HG03108 (cell line): ENCODE measurements at regions not wholly inside any gene's neighbourhood (a gene's known extent, or its start where the extent isn't known, plus 50 kb on each side); places are given as distances from the start of the nearest gene placed in this dataset.

Experiments
- ATAC-seq: cut with Tn5 transposase; IDR thresholded peaks from one replicate; pipeline ENCODE4 v1.9.1; 2021; ENCODE audit warnings: moderate library complexity; ENCODE audit not compliant: unreplicated experiment

- no peak for ATAC-seq
Observed at GRCh38 chr2:5839550-5839949, 147.4 kb downstream of the SOX11 start.

- ATAC-seq: no peak
Observed at GRCh38 chr2:5841126-5841525, 148.9 kb downstream of the SOX11 start.

GRCh38 chr2:5842326-5842725 lies 150.1 kb downstream of the SOX11 start:
- ATAC-seq: no peak

DNA sequence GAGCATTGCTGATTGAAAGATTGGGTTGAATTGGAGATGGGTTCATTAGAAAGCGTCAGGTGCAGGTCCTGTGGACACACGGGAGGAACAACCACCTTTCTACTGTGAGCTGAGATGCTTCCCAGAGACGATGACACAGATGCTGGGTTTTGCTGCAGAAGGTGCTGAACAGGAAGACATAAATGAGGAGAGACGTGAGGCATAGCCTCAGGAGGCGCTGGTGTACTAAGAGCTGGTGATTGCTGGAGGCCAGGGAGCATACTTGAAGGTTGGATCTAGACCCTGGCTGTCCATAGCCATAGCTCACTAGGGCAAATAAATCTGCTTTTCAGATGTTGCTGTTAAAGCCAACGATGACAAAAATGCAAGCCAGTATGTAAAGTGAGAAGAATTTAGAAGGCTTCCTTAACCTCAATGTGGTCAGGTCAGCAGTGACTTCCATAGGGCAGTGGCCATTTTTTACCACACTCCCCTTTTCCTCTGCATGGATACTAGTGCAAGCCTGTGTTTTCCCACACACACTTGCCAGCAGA lies 153.7 kb downstream of the SOX11 start:
- ATAC-seq: no peak

- ATAC-seq: no peak
Observed at GRCh38 chr2:5846881-5847280, 154.7 kb downstream of the SOX11 start.

DNA sequence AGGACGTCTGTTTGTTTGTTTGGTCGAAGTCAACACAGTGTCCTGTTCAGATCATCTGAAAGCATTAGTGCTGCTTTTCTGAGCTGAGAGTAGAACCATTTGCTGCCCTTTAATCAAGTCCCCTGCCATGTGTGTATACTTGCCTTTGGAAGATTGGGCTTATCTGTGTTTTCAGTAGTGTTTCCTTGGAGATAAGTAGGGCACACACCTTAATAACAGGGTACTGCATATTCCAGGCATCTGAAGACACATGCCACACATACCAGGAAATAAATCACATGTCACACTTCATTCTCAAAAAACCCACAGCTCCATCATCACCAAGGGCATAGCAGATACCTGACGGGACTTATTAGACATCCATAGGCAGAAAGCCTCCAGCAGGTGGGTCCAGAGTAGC lies 157.4 kb downstream of the SOX11 start:
- ATAC-seq: no peak

- ATAC-seq: no peak
Observed at GRCh38 chr2:5851410-5851809, 159.2 kb downstream of the SOX11 start.

GRCh38 chr2:5854797-5855196 lies 162.6 kb downstream of the SOX11 start:
- no peak for ATAC-seq

DNA sequence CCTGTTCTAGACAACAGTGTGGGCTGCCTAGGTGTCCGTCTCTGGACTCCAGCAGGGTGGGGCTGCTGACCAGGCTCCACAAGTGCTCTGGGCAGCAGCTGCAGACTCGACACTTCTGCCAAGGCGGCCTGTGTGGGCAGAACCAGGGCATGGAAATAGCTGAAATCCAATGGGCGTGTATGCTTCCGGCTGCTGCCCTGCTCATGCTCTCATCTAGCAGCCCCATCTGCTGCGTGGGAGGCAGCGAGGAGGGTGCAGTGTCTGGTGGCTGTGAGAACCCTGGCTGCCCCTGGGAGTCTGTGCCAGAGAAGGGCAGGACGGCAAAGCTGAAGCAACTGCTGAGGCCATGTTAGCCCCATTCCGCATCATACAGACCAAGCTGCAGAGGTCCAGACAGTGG lies 174.9 kb downstream of the SOX11 start:
- ATAC-seq: no peak

DNA sequence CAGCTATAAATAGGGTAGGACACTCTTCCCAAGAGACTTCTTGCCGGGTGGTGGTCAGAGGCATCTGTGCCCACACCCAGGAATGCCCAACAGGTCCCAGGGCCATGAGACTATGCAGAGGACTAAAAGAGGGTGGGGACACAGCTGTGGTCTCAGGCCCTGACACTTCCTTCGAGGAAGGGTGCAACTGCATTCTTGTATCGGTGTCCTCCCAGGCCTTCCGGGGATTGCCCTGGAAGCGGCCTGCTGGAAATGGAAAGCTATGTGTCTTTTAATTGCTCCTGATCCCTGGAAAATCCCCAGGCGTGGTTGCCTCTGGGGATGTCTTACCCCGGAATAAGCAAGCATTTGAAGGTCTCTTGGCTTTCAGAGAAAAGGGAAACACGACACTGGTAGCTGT lies 176.7 kb downstream of the SOX11 start:
- no peak for ATAC-seq

- no peak for ATAC-seq
Observed at GRCh38 chr2:5869936-5870335, 177.8 kb downstream of the SOX11 start.

DNA sequence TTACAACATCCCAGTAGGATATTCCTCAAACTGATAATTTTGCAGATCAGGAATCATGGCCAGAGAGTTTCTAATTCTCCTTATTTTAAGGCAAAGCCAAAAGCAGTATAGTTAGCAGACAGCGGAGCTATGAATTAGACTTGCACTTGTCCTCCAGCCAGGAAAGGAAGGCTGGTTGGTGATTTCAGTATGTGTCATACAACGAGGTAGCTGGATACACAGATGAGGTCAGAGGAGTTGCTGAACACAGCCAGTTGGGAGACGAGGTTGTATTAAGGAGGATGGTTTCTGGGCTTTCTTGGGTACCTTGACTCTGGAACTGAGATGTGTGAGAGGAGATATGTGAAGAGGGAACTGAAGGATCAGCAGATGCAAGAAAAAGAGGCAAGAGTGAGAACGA lies 185.2 kb downstream of the SOX11 start:
- no peak for ATAC-seq

- no peak for ATAC-seq
Observed at GRCh38 chr2:5885451-5886173, 193.4 kb downstream of the SOX11 start.

DNA sequence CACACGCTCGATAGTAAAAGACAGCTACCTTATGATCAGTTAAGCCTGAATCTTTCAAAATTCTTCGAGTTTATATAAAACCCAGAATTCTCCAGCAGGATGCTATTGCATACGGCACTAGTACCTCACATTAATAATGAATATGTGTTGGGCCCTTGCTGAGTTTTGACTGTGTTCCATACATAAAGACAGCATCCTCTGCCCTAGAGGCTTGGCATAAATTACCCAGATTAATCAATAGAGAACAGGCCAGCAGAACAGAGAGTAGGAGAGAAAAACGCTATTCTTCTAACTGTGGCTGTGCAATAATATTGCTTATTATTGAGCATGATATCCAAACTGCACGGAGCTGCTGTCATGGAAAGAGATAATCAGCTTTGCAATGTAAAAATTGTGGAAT lies 194.3 kb downstream of the SOX11 start:
- ATAC-seq: no peak

GRCh38 chr2:5888126-5888525 lies 195.9 kb downstream of the SOX11 start:
- no peak for ATAC-seq

DNA sequence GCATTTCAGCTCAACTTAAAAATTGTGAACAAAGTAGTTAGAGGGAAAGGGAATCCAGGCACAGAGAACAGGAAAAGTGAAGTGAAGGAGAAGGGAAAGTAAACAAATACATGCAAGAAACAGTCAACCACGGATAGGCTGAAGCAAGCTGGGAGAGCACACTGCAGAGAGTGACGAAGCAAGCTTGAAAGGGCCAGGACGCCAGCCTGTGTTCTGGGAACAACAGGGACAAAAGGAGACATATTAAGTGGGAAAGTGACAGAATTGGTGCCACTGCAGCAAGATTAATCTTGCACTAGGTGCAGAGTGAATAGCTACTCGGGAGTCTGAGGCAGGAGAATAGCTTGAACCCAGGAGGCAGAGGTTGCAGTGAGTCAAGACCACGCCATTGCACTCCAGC lies 197.3 kb downstream of the SOX11 start:
- ATAC-seq: no peak

DNA sequence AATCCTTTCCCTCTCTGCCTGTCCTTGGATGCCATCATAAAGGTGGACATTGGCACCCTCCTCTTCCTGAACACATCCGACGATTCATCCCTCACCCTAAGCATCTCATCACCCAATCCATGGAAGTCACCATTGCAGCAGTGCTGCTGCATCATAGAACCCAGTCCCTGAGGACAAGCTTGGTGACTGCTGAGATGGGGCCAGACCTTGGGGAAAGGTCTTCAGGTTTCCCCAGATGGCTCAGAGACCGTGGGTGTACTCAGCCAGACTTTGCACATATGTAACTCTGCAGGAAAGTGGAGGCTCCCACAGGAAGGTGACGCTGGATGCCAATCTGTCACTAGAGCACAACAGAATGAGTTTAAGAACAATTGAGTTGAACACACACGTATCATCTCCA lies 202.2 kb downstream of the SOX11 start:
- ATAC-seq: no peak

DNA sequence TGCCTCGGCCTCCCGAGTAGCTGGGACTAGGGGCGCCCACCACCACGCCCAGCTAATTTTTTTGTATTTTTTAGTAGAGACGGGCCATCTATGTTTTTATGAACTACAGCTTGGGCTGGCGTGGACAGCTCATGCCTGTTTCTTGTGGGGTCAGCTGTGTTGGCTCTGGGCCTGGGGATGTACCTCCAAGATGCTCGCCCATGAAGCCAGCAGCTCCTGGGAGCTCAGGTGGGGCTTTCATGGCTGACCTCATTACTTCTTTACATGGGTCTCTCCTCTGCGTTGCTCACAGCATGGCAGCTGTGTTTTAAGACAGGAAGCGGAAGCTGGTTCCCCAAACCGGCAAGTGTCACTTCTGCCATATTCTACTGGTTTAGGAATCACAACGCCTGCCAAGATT lies 203.1 kb downstream of the SOX11 start:
- ATAC-seq: no peak

DNA sequence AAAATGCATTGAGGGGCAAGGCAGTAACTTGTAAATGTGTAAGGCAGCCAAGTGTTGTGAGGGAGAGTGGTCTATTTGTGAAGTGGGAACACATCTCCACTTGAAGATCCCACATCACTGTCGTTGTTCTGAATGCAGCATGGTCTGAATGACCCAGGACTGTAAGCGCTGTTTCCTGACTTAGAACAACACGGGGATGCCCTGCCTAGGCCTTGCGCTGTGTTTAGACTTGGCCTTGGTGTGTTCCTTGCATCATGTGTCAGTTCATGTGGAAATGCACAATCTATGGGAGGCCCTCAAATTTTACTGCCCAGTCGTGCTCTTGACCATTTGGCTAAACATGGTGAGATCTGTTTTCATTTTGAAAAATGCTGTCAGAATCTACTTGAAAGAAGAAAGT lies 205.1 kb downstream of the SOX11 start:
- no peak for ATAC-seq

DNA sequence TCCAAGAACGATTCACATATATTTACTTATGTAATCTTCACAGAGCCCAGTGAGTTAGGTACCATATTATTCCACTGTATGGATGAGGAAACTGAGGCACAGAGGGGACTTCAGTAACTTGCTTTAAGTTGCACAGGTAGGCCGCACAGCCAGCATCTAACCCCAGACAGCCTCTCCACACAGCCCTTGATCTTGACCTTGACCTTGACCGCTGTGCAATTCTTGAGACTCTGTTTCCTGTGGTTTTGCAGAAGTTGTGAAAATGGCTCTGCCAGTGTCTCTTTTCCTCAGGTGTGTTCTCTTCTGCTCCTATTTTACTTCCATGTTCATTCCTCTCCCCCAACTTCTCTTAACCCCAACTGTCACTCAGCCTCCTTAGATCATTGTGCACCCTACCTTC lies 206.5 kb downstream of the SOX11 start:
- no peak for ATAC-seq

GRCh38 chr2:5905661-5906060 lies 213.5 kb downstream of the SOX11 start:
- no peak for ATAC-seq

DNA sequence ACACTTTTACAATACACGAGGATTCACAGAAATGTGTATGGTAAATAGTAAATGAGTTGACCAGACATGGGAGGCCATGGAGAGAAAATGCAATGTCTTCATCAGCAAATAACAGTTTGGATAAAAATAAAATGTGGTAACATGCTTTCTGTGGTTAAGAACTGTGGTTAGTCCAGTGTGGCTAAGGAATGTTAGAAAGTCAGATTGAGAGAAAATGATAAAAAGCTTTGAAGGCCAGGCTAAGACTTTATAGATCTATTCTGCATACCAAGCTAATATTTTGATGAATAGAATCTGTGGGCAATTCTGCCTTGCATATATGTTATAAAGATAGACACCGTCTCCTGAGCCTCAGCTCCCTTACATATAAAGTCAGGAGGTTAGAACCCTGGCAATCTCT lies 215.9 kb downstream of the SOX11 start:
- ATAC-seq: no peak

DNA sequence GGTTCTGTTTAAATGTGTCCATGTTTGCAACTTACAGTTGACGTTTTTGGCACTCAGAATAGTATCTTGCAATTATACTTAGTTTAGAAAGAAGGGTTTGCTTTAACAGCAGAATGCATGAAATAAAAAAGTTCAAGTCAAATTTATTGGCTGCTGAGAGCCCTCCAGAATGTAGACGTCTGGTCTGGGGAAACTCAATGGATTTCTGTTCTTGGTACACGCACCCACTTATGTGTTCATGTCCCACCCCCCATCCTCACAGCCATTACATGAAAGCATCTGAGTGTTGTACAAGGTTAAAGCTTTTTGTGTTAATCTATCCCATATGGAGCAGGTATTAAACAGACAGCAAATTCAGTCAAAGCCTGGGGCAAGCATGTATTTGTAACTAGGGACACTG lies 219.5 kb downstream of the SOX11 start:
- no peak for ATAC-seq
